Liver (tissue), 8 donors: ENCODE measurements at regions not wholly inside any gene's neighbourhood (a gene's known extent, or its start where the extent isn't known, plus 50 kb on each side); places are given as distances from the start of the nearest gene placed in this dataset.
A peak's percentile ranks its signal among the peaks of the same experiment; 100 is the strongest.

Source experiments
- DNase-seq: peaks from one replicate; pipeline ENCODE4 v3.0.0-alpha.2; 2017; ENCODE audit warnings: low spot score
- H3K27ac ChIP-seq, 2 donors: one replicate each; pipeline ENCODE4 v1.7.0; 2013; ENCODE audit warnings: inconsistent platforms in 2 of 2, low read length in 2 of 2, control low read depth in 1 of 2, low read depth in 1 of 2, mild to moderate bottlenecking in 1 of 2
- H3K27me3 ChIP-seq, 4 donors: one replicate each; pipeline versions ENCODE4 v1.6.1 to v1.7.0; 2013; ENCODE audit warnings: low read length in 3 of 4, inconsistent platforms in 1 of 4, mild to moderate bottlenecking in 1 of 4, moderate library complexity in 1 of 4; ENCODE audit not compliant: control insufficient read depth in 4 of 4, insufficient read depth in 4 of 4
- H3K36me3 ChIP-seq, 4 donors: one replicate each; pipeline versions ENCODE4 v1.6.1 to v1.7.0; 2013; ENCODE audit warnings: low read length in 3 of 4, mild to moderate bottlenecking in 3 of 4, low read depth in 1 of 4, moderate library complexity in 1 of 4; ENCODE audit not compliant: control insufficient read depth in 4 of 4, insufficient read depth in 3 of 4
- H3K4me1 ChIP-seq, 4 donors: one replicate each; pipeline versions ENCODE4 v1.6.1 to v1.7.0; 2013; ENCODE audit warnings: low read length in 3 of 4, mild to moderate bottlenecking in 3 of 4, moderate library complexity in 1 of 4; ENCODE audit not compliant: control insufficient read depth in 4 of 4, insufficient read depth in 4 of 4
- H3K4me3 ChIP-seq, 3 donors: one replicate each; pipeline versions ENCODE4 v1.6.1 to v1.7.0; 2013; ENCODE audit warnings: low read length in 3 of 3, control low read depth in 1 of 3, low read depth in 1 of 3, mild to moderate bottlenecking in 1 of 3
- H3K9ac ChIP-seq, 2 donors: one replicate each; pipeline ENCODE4 v1.7.0; 2013; ENCODE audit warnings: low read length in 2 of 2, mild to moderate bottlenecking in 2 of 2, moderate library complexity in 2 of 2, control low read depth in 1 of 2, low read depth in 1 of 2
- H3K9me3 ChIP-seq, 4 donors: one replicate each; pipeline versions ENCODE4 v1.6.1 to v1.7.0; 2013; ENCODE audit warnings: low read length in 3 of 4; ENCODE audit not compliant: control insufficient read depth in 4 of 4
- CTCF ChIP-seq: fragments of 150-350 bp; IDR thresholded peaks from 2 replicates; pipeline ENCODE4 v1.5.1; 2017; ENCODE audit warnings: improper control_type of control experiment, low read depth, low read length; ENCODE audit not compliant: missing input control
- FOXA2 ChIP-seq: IDR thresholded peaks from 2 replicates; pipeline ENCODE4 v1.6.1; 2016; ENCODE audit warnings: antibody characterized with exemption
- GABPA ChIP-seq, 2 donors: IDR thresholded peaks in 1 of 2; conservative IDR thresholded peaks in 1 of 2; 2 replicates each; pipeline ENCODE4 v1.6.1; 2016; ENCODE audit warnings: antibody characterized with exemption in 2 of 2, mild to moderate bottlenecking in 1 of 2, moderate library complexity in 1 of 2
- JUND ChIP-seq, 2 donors: IDR thresholded peaks; 2 replicates each; pipeline ENCODE4 v1.6.1; 2016; ENCODE audit warnings: antibody characterized with exemption in 2 of 2
- RAD21 ChIP-seq, 2 donors: IDR thresholded peaks; 2 replicates each; pipeline ENCODE4 v1.6.1; 2016; ENCODE audit warnings: antibody characterized with exemption in 2 of 2, mild to moderate bottlenecking in 2 of 2
- REST ChIP-seq: IDR thresholded peaks from 2 replicates; pipeline ENCODE4 v1.6.1; 2016; ENCODE audit warnings: antibody characterized with exemption, mild to moderate bottlenecking
- RXRA ChIP-seq, 2 donors: IDR thresholded peaks; 2 replicates each; pipeline ENCODE4 v1.6.1; 2017 to 2018; ENCODE audit warnings: antibody characterized with exemption in 2 of 2, mild to moderate bottlenecking in 1 of 2
- WGBS: extraction: QIAGEN DNeasy Blood & Tissue Kit; methylation state at CpG from one replicate; pipeline ENCODE4 v1.1.7; 2013; 5-methylcytosine and 5-hydroxymethylcytosine counted together
- donor health status: healthy.
- donor health status: healthy.
- donor health status: healthy.
- donor health status: healthy.
- donor health status: healthy.

- no peak for TF ChIP-seq REST
These were observed 54.2 kb upstream of the BCL2L14 start (continued) for GRCh38 chr12:12016284-12017100.

- H3K36me3 ChIP-seq, result no peaks in the 10 kb centered on the region
- H3K9ac ChIP-seq, result no peak overlapping the region
- H3K4me1 ChIP-seq, result no peaks in the 10 kb centered on the region
- H3K4me3 ChIP-seq, result no peak overlapping the region
- 81% methylated on average over 3 of the region's 3 CpGs for WGBS
- TF ChIP-seq FOXA2 (no peak), RXRA (IDR thresholded peaks at IDR 0.05) (peak in 1 of 2 donors; percentile 9)
- H3K27me3 ChIP-seq, result no peaks in the 10 kb centered on the region
- H3K27ac ChIP-seq, result no peak overlapping the region
- DNase-seq, result no peak
- no peaks in the 10 kb centered on the region for H3K9me3 ChIP-seq
These were observed 53.6 kb upstream of the BCL2L14 start for GRCh38 chr12:12017135-12017581.

GRCh38 chr12:12017798-12018197 lies 52.9 kb upstream of the BCL2L14 start:
- Histone ChIP-seq H3K36me3 (no peaks in the 10 kb centered on the region), H3K27ac (no peak overlapping the region), H3K4me1 (no peaks in the 10 kb centered on the region), H3K9me3 (no peaks in the 10 kb centered on the region), H3K4me3 (no peak overlapping the region), H3K27me3 (no peaks in the 10 kb centered on the region), H3K9ac (no peak overlapping the region)
- DNase-seq, result no peak
- 78% methylated on average over 4 of the region's 4 CpGs for WGBS
- TF ChIP-seq JUND (IDR thresholded peaks at IDR 0.05) (no peak), RAD21 (IDR thresholded peaks at IDR 0.05) (peak; percentile 17 to 35), GABPA (IDR thresholded peaks at IDR 0.05 in 1 of 2, conservative IDR thresholded peaks at IDR 0.05 in 1 of 2) (no peak), CTCF (peak; percentile 13), REST (no peak)
